Fibroblast of villous mesenchyme (primary cell): ENCODE measurements at regions not wholly inside any gene's neighbourhood (a gene's known extent, or its start where the extent isn't known, plus 50 kb on each side); places are given as distances from the start of the nearest gene placed in this dataset.

Experiments used
- DNase-seq: peaks from one replicate; pipeline ENCODE4 v3.0.0-alpha.2; 2010; ENCODE audit warnings: low read depth
- H3K4me3 ChIP-seq: 2 replicates; pipeline ENCODE4 v1.5.1; 2011; ENCODE audit warnings: low read depth, mild to moderate bottlenecking, low read length
- CTCF ChIP-seq: IDR thresholded peaks from 2 replicates; pipeline ENCODE4 v1.5.1; 2012; ENCODE audit warnings: low read depth, mild to moderate bottlenecking, low read length; ENCODE audit not compliant: insufficient read depth

GRCh38 chr16:48788475-48788874 lies 178.5 kb upstream of the N4BP1 start:
- H3K4me3 ChIP-seq = no peak overlapping the region
- no peak for DNase-seq
- TF ChIP-seq CTCF = no peak

- no peak for DNase-seq
- TF ChIP-seq CTCF = no peak
- no peak overlapping the region for H3K4me3 ChIP-seq
Measured at GRCh38 chr16:48745541-48745940, 135.6 kb upstream of the N4BP1 start.

DNA sequence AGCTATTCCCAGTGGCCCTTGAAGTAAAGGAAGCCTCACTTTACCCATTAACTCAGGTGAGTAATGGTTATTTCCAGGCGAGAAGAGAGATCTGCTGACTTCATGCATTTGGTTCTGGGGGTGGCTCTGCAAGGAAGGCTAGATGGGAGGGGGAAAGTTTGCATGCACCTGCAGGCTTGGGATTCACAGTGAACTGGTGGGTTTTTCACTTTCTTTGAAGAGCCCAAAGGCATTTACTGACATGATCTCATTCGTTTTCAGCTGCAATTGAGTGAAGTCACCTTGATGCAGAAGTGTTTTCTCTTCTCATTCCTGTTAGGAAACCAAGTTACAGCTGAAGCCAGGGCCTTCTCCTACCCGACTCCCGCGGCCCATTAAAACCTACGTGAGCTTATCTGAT lies 131.0 kb upstream of the N4BP1 start:
- no peak overlapping the region for H3K4me3 ChIP-seq
- TF ChIP-seq CTCF = no peak
- no peak for DNase-seq

DNA sequence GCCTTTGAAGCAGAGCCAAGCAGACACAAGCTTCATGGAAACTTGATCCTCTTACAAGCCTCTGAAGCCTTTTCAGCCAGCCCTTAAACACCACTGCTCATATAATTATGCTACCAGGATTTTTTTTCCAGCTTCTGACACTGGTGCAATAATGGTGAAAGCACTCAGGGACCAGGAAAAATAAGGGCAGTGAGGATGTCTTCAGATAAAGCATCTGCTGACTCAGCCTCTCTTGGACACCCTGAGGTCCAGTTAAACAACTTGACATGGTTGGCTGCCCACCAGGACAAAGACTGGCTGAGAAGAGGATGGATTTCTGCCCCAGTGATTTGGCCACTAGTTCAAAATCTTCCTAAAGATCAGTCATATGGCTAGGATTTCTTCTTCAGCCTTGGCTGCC lies 124.2 kb upstream of the N4BP1 start:
- no peak overlapping the region for H3K4me3 ChIP-seq
- TF ChIP-seq CTCF = no peak
- no peak for DNase-seq

DNA sequence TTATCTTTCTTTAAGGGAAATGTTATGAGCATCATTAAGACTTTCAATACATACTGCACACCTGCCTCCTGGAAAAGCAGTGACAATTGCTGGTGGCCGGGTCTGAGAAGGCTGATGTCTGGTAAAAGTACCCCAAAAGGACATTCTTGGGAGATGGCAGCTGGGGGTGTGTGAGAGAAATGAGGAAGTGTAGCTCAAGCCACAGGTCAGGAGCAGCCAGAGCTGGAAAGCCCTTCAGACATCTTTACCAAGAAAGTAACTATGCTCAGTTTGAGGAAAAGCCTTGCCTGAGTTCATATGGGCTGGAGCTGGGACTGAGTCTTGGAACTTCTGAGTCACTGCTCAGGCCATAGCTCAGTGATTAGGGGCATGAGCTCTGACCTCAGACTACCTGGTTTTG lies 94.7 kb upstream of the N4BP1 start:
- H3K4me3 ChIP-seq = no peak overlapping the region
- TF ChIP-seq CTCF = no peak
- no peak for DNase-seq

GRCh38 chr16:48687421-48688038 lies 77.5 kb upstream of the N4BP1 start:
- peak; percentile 85 for TF ChIP-seq CTCF
- H3K4me3 ChIP-seq = no peak overlapping the region
- peak; percentile 71 for DNase-seq

DNA sequence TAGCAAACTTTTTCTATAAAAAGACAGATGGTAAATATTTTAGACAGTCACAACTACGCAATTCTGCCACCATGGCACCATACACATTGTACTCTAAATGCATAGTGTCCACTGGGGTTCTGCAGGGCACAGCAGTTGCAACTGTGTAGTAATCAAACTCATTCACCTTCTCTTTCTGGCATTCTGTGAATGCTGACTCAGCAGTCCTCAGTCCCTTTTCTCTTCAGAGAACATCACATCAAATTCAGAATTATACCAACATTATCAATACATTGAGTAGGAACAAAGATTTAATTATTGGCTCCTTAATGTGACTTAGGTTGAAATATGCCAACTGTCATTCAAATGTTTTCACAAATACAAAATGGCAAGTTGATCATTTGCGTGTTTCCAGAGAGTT lies 74.2 kb upstream of the N4BP1 start:
- no peak for TF ChIP-seq CTCF
- no peak overlapping the region for H3K4me3 ChIP-seq
- DNase-seq = no peak
